ENCODE measurements at regions not wholly inside any gene's neighbourhood (a gene's known extent, or its start where the extent isn't known, plus 50 kb on each side); places are given as distances from the start of the nearest gene placed in this dataset.

DNA sequence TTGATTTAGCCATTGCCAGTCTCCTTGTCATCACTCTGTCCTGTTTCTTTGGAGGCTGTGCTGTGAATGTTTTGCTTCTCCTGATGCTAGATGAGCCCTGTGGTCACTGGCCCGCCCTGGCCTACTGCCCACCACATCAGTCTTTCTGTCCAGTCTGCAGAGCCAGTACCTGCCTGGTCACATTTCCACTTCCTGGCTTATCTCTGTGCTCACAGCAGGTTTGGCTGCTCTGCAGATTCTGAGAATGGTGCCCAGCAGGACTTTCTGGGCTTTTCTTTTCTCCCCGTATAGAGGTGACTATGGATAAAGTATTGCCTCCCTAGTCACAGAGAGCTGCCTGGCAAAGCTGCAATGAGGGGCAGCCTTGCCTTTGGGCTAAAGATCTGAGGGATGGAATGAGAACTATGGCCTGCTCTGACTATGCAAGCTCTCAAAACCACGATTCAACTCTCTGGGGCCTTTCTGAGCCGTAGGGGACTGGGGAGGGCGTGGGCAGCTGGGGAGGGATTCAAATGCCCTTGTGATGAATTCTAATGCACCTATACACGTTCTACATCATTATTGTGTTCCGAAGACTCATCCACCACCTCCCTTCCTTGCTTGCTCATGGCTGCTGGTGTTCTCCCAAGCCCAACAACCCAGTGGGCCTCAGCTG, 410.4 kb upstream of the NPVF start:
- Histone ChIP-seq H3K9me3 (ENCODE audit: insufficient read depth, low read length) (no peaks in the 10 kb centered on the region), H3K9ac (ENCODE audit: insufficient read length, low read depth) (no peak overlapping the region), H3K4me3 (ENCODE audit: insufficient read length, low read depth) (no peak overlapping the region), H3K36me3 (ENCODE audit: insufficient read depth, insufficient read length, low read length) (no peaks in the 10 kb centered on the region), H3K4me1 (ENCODE audit: insufficient read depth, insufficient read length) (peaks cover 2% of the 10 kb centered on the region), H3K27me3 (ENCODE audit: insufficient read depth, insufficient read length) (no peaks in the 10 kb centered on the region)
- TF ChIP-seq YY1 (IDR thresholded peaks at IDR 0.05; ENCODE audit: insufficient read depth, insufficient read length), result no peak
- no peak for TF ChIP-seq ZNF274 (IDR thresholded peaks at IDR 0.05; ENCODE audit: low read depth, low read length)
- no peak for TF ChIP-seq SUZ12 (IDR thresholded peaks at IDR 0.05; ENCODE audit: extremely low read depth, insufficient read depth, insufficient read length)
- no peak for DNase-seq (ENCODE audit: low read depth, low spot score)

DNA sequence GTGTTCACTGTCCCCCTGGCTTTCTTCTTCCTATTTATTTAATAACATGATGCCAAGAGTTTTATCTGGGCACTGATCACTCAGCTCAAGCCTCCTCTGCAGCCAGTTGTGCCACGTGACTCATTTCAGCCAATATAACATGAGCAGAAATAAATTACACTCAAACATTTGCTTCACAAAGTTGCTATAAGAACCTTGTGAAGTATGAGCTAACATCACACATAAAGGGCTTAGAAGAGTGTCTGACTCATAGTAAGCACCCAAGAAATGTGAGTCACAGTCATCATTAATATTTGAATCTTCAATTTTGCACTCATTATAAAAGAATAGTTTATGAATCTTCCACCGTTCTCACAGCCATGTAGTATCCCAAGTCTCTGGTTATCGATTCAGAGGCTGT, 414.6 kb upstream of the NPVF start:
- DNase-seq (ENCODE audit: low read depth, low spot score), result no peak

GRCh38 chr7:25643286-25643685, 415.0 kb upstream of the NPVF start:
- no peaks in the 10 kb centered on the region for H3K27me3 ChIP-seq (ENCODE audit: insufficient read depth, insufficient read length)
- no peak overlapping the region for H3K4me3 ChIP-seq (ENCODE audit: insufficient read length, low read depth)
- no peak for DNase-seq (ENCODE audit: low read depth, low spot score)
- H3K9me3 ChIP-seq (ENCODE audit: insufficient read depth, low read length), result no peaks in the 10 kb centered on the region
- TF ChIP-seq SUZ12 (IDR thresholded peaks at IDR 0.05; ENCODE audit: extremely low read depth, insufficient read depth, insufficient read length), result no peak
- TF ChIP-seq ZNF274 (IDR thresholded peaks at IDR 0.05; ENCODE audit: low read depth, low read length), result no peak
- no peak for TF ChIP-seq YY1 (IDR thresholded peaks at IDR 0.05; ENCODE audit: insufficient read depth, insufficient read length)
- H3K9ac ChIP-seq (ENCODE audit: insufficient read length, low read depth), result no peak overlapping the region
- no peaks in the 10 kb centered on the region for H3K36me3 ChIP-seq (ENCODE audit: insufficient read depth, insufficient read length, low read length)
- H3K4me1 ChIP-seq (ENCODE audit: insufficient read depth, insufficient read length), result no peaks in the 10 kb centered on the region

More for the DNA sequence above, 414.6 kb upstream of the NPVF start:
- Histone ChIP-seq H3K27me3 (ENCODE audit: insufficient read depth, insufficient read length) (no peaks in the 10 kb centered on the region), H3K9me3 (ENCODE audit: insufficient read depth, low read length) (no peaks in the 10 kb centered on the region), H3K36me3 (ENCODE audit: insufficient read depth, insufficient read length, low read length) (no peaks in the 10 kb centered on the region), H3K4me3 (ENCODE audit: insufficient read length, low read depth) (no peak overlapping the region), H3K4me1 (ENCODE audit: insufficient read depth, insufficient read length) (no peaks in the 10 kb centered on the region), H3K9ac (ENCODE audit: insufficient read length, low read depth) (no peak overlapping the region)
- no peak for TF ChIP-seq ZNF274 (IDR thresholded peaks at IDR 0.05; ENCODE audit: low read depth, low read length)
- TF ChIP-seq SUZ12 (IDR thresholded peaks at IDR 0.05; ENCODE audit: extremely low read depth, insufficient read depth, insufficient read length), result no peak
- no peak for TF ChIP-seq YY1 (IDR thresholded peaks at IDR 0.05; ENCODE audit: insufficient read depth, insufficient read length)

GRCh38 chr7:25643770-25644394, 415.6 kb upstream of the NPVF start:
- H3K4me1 ChIP-seq (ENCODE audit: insufficient read depth, insufficient read length), result no peaks in the 10 kb centered on the region
- no peaks in the 10 kb centered on the region for H3K9me3 ChIP-seq (ENCODE audit: insufficient read depth, low read length)
- no peaks in the 10 kb centered on the region for H3K36me3 ChIP-seq (ENCODE audit: insufficient read depth, insufficient read length, low read length)
- no peak for TF ChIP-seq SUZ12 (IDR thresholded peaks at IDR 0.05; ENCODE audit: extremely low read depth, insufficient read depth, insufficient read length)
- TF ChIP-seq YY1 (IDR thresholded peaks at IDR 0.05; ENCODE audit: insufficient read depth, insufficient read length), result no peak
- no peak for TF ChIP-seq ZNF274 (IDR thresholded peaks at IDR 0.05; ENCODE audit: low read depth, low read length)
- no peak for DNase-seq (ENCODE audit: low read depth, low spot score)
- no peaks in the 10 kb centered on the region for H3K27me3 ChIP-seq (ENCODE audit: insufficient read depth, insufficient read length)
- H3K9ac ChIP-seq (ENCODE audit: insufficient read length, low read depth), result no peak overlapping the region
- H3K4me3 ChIP-seq (ENCODE audit: insufficient read length, low read depth), result no peak overlapping the region

DNA sequence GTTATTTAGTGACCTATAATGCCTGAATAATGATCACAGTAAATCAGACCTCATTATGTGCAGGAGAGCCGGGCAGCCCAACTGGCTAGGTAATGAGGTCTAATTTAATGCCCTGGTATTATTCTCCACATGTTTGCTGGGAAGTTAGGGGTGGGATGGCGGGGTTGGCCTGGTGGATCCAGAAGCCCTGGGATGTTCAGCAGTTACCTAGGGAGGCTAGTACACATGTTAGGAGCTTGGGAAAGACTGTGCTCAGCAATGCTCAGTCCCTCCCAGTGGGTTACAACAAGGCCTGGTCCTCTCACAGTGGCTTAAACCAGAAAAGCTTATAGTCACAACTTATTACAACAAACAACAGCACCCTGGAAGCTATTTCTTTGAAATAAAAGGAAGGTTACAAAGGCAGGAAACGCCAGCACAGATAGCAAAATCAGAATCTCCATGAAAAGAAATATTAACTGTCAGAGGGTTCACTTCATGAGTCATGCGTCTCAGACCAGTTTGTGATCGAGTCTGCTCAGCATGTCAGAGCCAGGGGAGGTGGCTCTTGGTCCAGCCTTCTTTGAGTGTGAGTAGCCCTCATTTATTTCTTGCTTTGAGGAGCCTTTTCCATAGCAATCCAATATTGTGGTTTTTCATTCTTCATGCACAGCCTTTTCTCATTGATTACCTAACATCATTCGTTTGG, 418.6 kb upstream of the NPVF start:
- H3K9me3 ChIP-seq (ENCODE audit: insufficient read depth, low read length), result no peaks in the 10 kb centered on the region
- no peaks in the 10 kb centered on the region for H3K36me3 ChIP-seq (ENCODE audit: insufficient read depth, insufficient read length, low read length)
- TF ChIP-seq YY1 (IDR thresholded peaks at IDR 0.05; ENCODE audit: insufficient read depth, insufficient read length), result no peak
- TF ChIP-seq SUZ12 (IDR thresholded peaks at IDR 0.05; ENCODE audit: extremely low read depth, insufficient read depth, insufficient read length), result no peak
- no peak for TF ChIP-seq ZNF274 (IDR thresholded peaks at IDR 0.05; ENCODE audit: low read depth, low read length)
- no peak overlapping the region for H3K9ac ChIP-seq (ENCODE audit: insufficient read length, low read depth)
- no peak for DNase-seq (ENCODE audit: low read depth, low spot score)
- no peaks in the 10 kb centered on the region for H3K27me3 ChIP-seq (ENCODE audit: insufficient read depth, insufficient read length)
- no peaks in the 10 kb centered on the region for H3K4me1 ChIP-seq (ENCODE audit: insufficient read depth, insufficient read length)
- H3K4me3 ChIP-seq (ENCODE audit: insufficient read length, low read depth), result no peak overlapping the region

DNA sequence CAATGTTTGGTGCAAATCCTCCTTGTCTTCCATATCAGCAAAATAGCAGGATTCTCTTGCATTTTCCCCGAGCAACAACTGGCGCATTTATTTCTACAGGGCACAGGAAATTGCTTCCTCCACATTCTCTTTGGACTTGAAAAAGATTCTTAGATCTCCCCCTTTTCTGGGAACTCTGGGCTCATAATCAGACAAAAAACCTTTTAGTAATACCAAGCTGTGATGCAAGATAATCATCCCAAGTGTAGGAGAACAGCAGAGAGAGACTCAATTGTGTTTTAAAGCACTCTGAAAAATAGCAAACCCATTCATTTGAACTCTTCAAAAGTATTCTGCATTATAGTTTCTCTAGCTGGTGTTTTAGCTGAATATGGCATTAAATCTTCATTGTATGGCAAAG, 419.6 kb upstream of the NPVF start:
- Histone ChIP-seq H3K9me3 (ENCODE audit: insufficient read depth, low read length) (no peaks in the 10 kb centered on the region), H3K27me3 (ENCODE audit: insufficient read depth, insufficient read length) (no peaks in the 10 kb centered on the region), H3K36me3 (ENCODE audit: insufficient read depth, insufficient read length, low read length) (no peaks in the 10 kb centered on the region), H3K4me1 (ENCODE audit: insufficient read depth, insufficient read length) (no peaks in the 10 kb centered on the region), H3K9ac (ENCODE audit: insufficient read length, low read depth) (no peak overlapping the region), H3K4me3 (ENCODE audit: insufficient read length, low read depth) (no peak overlapping the region)
- TF ChIP-seq ZNF274 (IDR thresholded peaks at IDR 0.05; ENCODE audit: low read depth, low read length), result no peak
- no peak for TF ChIP-seq SUZ12 (IDR thresholded peaks at IDR 0.05; ENCODE audit: extremely low read depth, insufficient read depth, insufficient read length)
- TF ChIP-seq YY1 (IDR thresholded peaks at IDR 0.05; ENCODE audit: insufficient read depth, insufficient read length), result no peak
- DNase-seq (ENCODE audit: low read depth, low spot score), result no peak

DNA sequence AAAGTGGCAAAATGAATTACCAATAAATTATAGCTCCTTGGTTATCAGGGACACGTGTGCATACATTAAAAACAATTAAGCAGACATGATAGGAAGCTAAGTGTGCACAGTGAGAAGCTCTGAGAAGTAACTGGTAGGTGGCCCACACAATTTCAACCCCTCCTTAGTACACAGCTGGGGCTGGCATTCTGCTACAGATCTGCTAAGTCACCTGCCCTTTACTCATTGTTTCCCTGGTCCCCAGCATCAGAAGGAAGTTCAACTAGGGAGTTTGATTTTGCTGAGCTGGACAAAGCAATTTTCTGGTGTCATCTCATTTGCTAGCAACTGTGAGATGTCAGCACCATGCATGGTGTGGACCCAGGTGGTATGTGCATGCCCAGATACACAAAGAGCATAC, 424.1 kb upstream of the NPVF start:
- no peaks in the 10 kb centered on the region for H3K4me1 ChIP-seq (ENCODE audit: insufficient read depth, insufficient read length)
- no peak overlapping the region for H3K4me3 ChIP-seq (ENCODE audit: insufficient read length, low read depth)
- no peaks in the 10 kb centered on the region for H3K27me3 ChIP-seq (ENCODE audit: insufficient read depth, insufficient read length)
- no peaks in the 10 kb centered on the region for H3K36me3 ChIP-seq (ENCODE audit: insufficient read depth, insufficient read length, low read length)
- no peak overlapping the region for H3K9ac ChIP-seq (ENCODE audit: insufficient read length, low read depth)
- no peaks in the 10 kb centered on the region for H3K9me3 ChIP-seq (ENCODE audit: insufficient read depth, low read length)
- no peak for DNase-seq (ENCODE audit: low read depth, low spot score)
- TF ChIP-seq ZNF274 (IDR thresholded peaks at IDR 0.05; ENCODE audit: low read depth, low read length) (no peak), SUZ12 (IDR thresholded peaks at IDR 0.05; ENCODE audit: extremely low read depth, insufficient read depth, insufficient read length) (no peak), YY1 (IDR thresholded peaks at IDR 0.05; ENCODE audit: insufficient read depth, insufficient read length) (no peak)

All from NT2/D1 (cell line).